HG03103 (cell line): ENCODE measurements at regions not wholly inside any gene's neighbourhood (a gene's known extent, or its start where the extent isn't known, plus 50 kb on each side); places are given as distances from the start of the nearest gene placed in this dataset.
A peak's percentile ranks its signal among the peaks of the same experiment; 100 is the strongest.
"Not testable (repeated sequence)": the region's sequence is repeated elsewhere in the genome, so short reads cannot be mapped to it uniquely, and the experiment has no call there.

Source experiments
- ATAC-seq: cut with Tn5 transposase; IDR thresholded peaks from one replicate; pipeline ENCODE4 v1.9.1; 2021; ENCODE audit warnings: low read depth; ENCODE audit not compliant: unreplicated experiment

- not testable (repeated sequence) for ATAC-seq
These were observed 53.5 kb upstream of the JADE2 start for GRCh38 chr5:134471858-134472449.

- ATAC-seq = no peak
These were observed 56.5 kb upstream of the JADE2 start for GRCh38 chr5:134468921-134469400.

- ATAC-seq = no peak
These were observed 55.5 kb upstream of the CDKN2AIPNL start for GRCh38 chr5:134467231-134467630.

GRCh38 chr5:134466241-134467069, 54.8 kb upstream of the CDKN2AIPNL start:
- ATAC-seq = peak; percentile 21

GRCh38 chr5:134465816-134466240, 54.1 kb upstream of the CDKN2AIPNL start:
- ATAC-seq = peak; percentile 75

- ATAC-seq = peak; percentile 26
These were observed 53.5 kb upstream of the CDKN2AIPNL start for GRCh38 chr5:134464988-134465815.

GRCh38 chr5:134463991-134464760, 52.5 kb upstream of the CDKN2AIPNL start:
- no peak for ATAC-seq

- no peak for ATAC-seq
These were observed 51.6 kb upstream of the CDKN2AIPNL start for GRCh38 chr5:134463176-134463720.

- ATAC-seq = no peak
These were observed 51.1 kb upstream of the CDKN2AIPNL start for GRCh38 chr5:134462761-134463160.

GRCh38 chr5:134462047-134462575, 50.4 kb upstream of the CDKN2AIPNL start:
- no peak for ATAC-seq
